22Rv1 (cell line): ENCODE measurements at regions not wholly inside any gene's neighbourhood (a gene's known extent, or its start where the extent isn't known, plus 50 kb on each side); places are given as distances from the start of the nearest gene placed in this dataset.

Experiments
- ZFX ChIP-seq: fragments of 450-650 bp; IDR thresholded peaks from 2 replicates; pipeline ENCODE4 v1.6.1; 2017; ENCODE audit warnings: antibody characterized with exemption, borderline replicate concordance
- TF ChIP-seq, protein P1 (sequence below): fragments of 450-650 bp; IDR thresholded peaks from 2 replicates; pipeline ENCODE4 v1.5.1; 2017; ENCODE audit warnings: mild to moderate bottlenecking

DNA sequence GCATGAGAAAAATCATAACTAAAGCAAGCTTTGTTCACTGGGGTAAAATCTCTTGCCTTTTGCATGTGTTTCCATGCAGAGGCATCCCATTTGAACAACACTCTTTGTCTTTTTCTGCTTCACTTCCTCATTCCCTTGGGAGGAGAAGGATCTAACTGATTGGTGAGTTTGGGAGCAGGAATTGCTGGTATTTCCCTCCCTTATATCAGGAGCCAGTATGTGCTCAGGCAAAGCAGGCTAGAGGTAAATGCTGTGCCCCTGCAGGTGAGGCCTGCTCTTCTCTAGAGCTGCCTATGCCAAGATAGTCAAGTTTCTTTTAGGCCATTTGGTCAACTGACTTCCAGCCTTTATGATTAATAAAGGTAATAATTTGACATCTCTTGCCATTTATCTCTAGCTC, 179.9 kb downstream of the COX7C start:
- TF ChIP-seq, protein P1, sequence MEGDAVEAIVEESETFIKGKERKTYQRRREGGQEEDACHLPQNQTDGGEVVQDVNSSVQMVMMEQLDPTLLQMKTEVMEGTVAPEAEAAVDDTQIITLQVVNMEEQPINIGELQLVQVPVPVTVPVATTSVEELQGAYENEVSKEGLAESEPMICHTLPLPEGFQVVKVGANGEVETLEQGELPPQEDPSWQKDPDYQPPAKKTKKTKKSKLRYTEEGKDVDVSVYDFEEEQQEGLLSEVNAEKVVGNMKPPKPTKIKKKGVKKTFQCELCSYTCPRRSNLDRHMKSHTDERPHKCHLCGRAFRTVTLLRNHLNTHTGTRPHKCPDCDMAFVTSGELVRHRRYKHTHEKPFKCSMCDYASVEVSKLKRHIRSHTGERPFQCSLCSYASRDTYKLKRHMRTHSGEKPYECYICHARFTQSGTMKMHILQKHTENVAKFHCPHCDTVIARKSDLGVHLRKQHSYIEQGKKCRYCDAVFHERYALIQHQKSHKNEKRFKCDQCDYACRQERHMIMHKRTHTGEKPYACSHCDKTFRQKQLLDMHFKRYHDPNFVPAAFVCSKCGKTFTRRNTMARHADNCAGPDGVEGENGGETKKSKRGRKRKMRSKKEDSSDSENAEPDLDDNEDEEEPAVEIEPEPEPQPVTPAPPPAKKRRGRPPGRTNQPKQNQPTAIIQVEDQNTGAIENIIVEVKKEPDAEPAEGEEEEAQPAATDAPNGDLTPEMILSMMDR: no peak
- TF ChIP-seq ZFX: no peak
